ENCODE measurements at regions not wholly inside any gene's neighbourhood (a gene's known extent, or its start where the extent isn't known, plus 50 kb on each side); places are given as distances from the start of the nearest gene placed in this dataset.

GRCh38 chr12:84785281-84785680 lies 127.3 kb downstream of the SLC6A15 start:
- TF ChIP-seq EP300 (IDR thresholded peaks at IDR 0.05; ENCODE audit: borderline replicate concordance in 1 of 2, low read depth in 2 of 2, low read length in 2 of 2) (no peak), SRF (IDR thresholded peaks at IDR 0.05; ENCODE audit: low read depth, low read length) (no peak), RNF2 (IDR thresholded peaks at IDR 0.05; ENCODE audit: borderline replicate concordance, low read depth, low read length, missing control alignments, poor library complexity, severe bottlenecking) (no peak), CTCF (IDR thresholded peaks at IDR 0.05; ENCODE audit: control extremely low read depth in 1 of 3, insufficient read depth in 1 of 3, low read depth in 1 of 3, low read length in 3 of 3) (no peak), EZH2 (IDR thresholded peaks at IDR 0.05; ENCODE audit: low read depth, low read length, severe bottlenecking) (no peak)

Data from H1 (cell line).